Prostate gland (tissue), 2 donors: ENCODE measurements at regions not wholly inside any gene's neighbourhood (a gene's known extent, or its start where the extent isn't known, plus 50 kb on each side); places are given as distances from the start of the nearest gene placed in this dataset.

Experiments used
- CTCF ChIP-seq, 4 experiments: fragments of 200-600 bp in 2 of 4; fragments of 450-650 bp in 2 of 4; sonication (generic) in 2 of 4; IDR thresholded peaks; 1 replicate in 3 of 4; 2 replicates in 1 of 4; pipeline ENCODE4 v1.5.1; 2016 to 2019; ENCODE audit warnings: antibody characterized with exemption in 4 of 4, mild to moderate bottlenecking in 2 of 4, moderate library complexity in 2 of 4
- POLR2A ChIP-seq: fragments of 450-650 bp; IDR thresholded peaks from one replicate; pipeline ENCODE4 v1.6.1; 2016; ENCODE audit warnings: antibody characterized with exemption, mild to moderate bottlenecking
- POLR2AphosphoS5 ChIP-seq: sonication (generic); formaldehyde crosslinking; IDR thresholded peaks from one replicate; pipeline ENCODE4 v1.6.1; 2017; ENCODE audit warnings: antibody characterized with exemption

DNA sequence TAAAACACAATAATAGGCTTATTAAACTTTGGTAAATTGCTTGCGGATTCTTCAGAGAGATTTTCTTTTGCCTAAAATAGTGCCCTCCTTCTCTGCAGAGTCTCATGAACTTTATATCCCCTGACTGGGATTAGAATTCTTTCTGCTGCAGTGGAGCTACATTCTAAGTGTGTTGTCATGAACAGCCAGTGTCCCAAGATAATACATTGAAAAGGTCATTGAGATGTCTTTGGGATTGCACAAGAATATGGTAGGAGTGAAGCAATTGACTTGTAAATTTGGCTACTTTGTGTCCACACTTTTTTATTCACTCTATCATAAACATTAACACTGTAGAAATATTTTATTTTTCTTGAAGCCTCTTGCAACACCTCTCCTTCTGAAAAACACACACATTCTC is 604.5 kb downstream of the GABRG2 start:
- TF ChIP-seq CTCF (IDR thresholded peaks at IDR 0.05) (no peak), POLR2A (no peak), POLR2AphosphoS5 (no peak)
